Hepatocyte (in vitro differentiated cells): ENCODE measurements at regions not wholly inside any gene's neighbourhood (a gene's known extent, or its start where the extent isn't known, plus 50 kb on each side); places are given as distances from the start of the nearest gene placed in this dataset.

Source experiments
- DNase-seq: peaks from one replicate; pipeline ENCODE4 v3.0.0-alpha.2; 2016; ENCODE audit warnings: low spot score
- H2AFZ ChIP-seq: fragments of 200-600 bp; sonication (generic); 2 replicates; pipeline ENCODE4 v1.6.0; 2016; ENCODE audit warnings: antibody characterized with exemption, mild to moderate bottlenecking
- H3K27ac ChIP-seq: fragments of 200-600 bp; sonication (generic); 2 replicates; pipeline ENCODE4 v1.5.1; 2016; ENCODE audit warnings: mild to moderate bottlenecking
- H3K27me3 ChIP-seq: fragments of 200-600 bp; sonication (generic); 2 replicates; pipeline ENCODE4 v1.6.1; 2016
- H3K36me3 ChIP-seq: fragments of 200-600 bp; sonication (generic); replicated peaks from 2 replicates; pipeline ENCODE4 v1.5.1; 2016; ENCODE audit warnings: low read depth; ENCODE audit not compliant: insufficient read depth
- H3K4me1 ChIP-seq: fragments of 200-600 bp; sonication (generic); 2 replicates; pipeline ENCODE4 v1.5.1; 2016; ENCODE audit warnings: mild to moderate bottlenecking, moderate library complexity; ENCODE audit not compliant: insufficient read depth
- H3K4me2 ChIP-seq: fragments of 200-600 bp; sonication (generic); 2 replicates; pipeline ENCODE4 v1.6.0; 2016
- H3K4me3 ChIP-seq: fragments of 200-600 bp; sonication (generic); 2 replicates; pipeline ENCODE4 v1.5.1; 2016; ENCODE audit warnings: mild to moderate bottlenecking
- H3K79me2 ChIP-seq: fragments of 200-600 bp; sonication (generic); 2 replicates; pipeline ENCODE4 v1.6.0; 2017; ENCODE audit warnings: mild to moderate bottlenecking
- H3K9me2 ChIP-seq: fragments of 200-600 bp; sonication (generic); replicated peaks from 2 replicates; pipeline ENCODE4 v1.6.0; 2017; ENCODE audit warnings: mild to moderate bottlenecking; ENCODE audit not compliant: insufficient read depth
- H3K9me3 ChIP-seq: fragments of 200-600 bp; sonication (generic); 2 replicates; pipeline ENCODE4 v1.5.1; 2016; ENCODE audit warnings: low read depth, mild to moderate bottlenecking
- H4K20me1 ChIP-seq: fragments of 200-600 bp; sonication (generic); 2 replicates; pipeline ENCODE4 v1.6.0; 2016; ENCODE audit warnings: mild to moderate bottlenecking; ENCODE audit not compliant: insufficient read depth, poor library complexity, severe bottlenecking
- EZH2 ChIP-seq: fragments of 200-600 bp; sonication (generic); IDR thresholded peaks from 2 replicates; pipeline ENCODE4 v1.6.1; 2016; ENCODE audit warnings: antibody characterized with exemption, mild to moderate bottlenecking, borderline replicate concordance
- EZH2phosphoT487 ChIP-seq: fragments of 200-600 bp; sonication (generic); IDR thresholded peaks from one replicate; pipeline ENCODE4 v1.6.1; 2018; ENCODE audit warnings: antibody characterized with exemption, mild to moderate bottlenecking, low read depth, moderate library complexity; ENCODE audit not compliant: unreplicated experiment, severe bottlenecking
- WGBS: methylation state at CpG from one replicate; pipeline ENCODE4 v1.1.6; 2016; ENCODE audit warnings: low lambda C conversion rate; ENCODE audit errors: missing lambda C conversion rate; 5-methylcytosine and 5-hydroxymethylcytosine counted together
- TF ChIP-seq, protein P1 (sequence below): fragments of 200-600 bp; sonication (generic); IDR thresholded peaks from 2 replicates; pipeline ENCODE4 v1.5.1; 2016; ENCODE audit warnings: antibody characterized with exemption, mild to moderate bottlenecking; ENCODE audit not compliant: poor library complexity

GRCh38 chr1:18580047-18580446, 50.6 kb upstream of the PAX7 start:
- H4K20me1 ChIP-seq: no peaks in the 10 kb centered on the region

GRCh38 chr1:18580691-18581419, 49.8 kb upstream of the PAX7 start:
- no peaks in the 10 kb centered on the region for H3K79me2 ChIP-seq
- 66% methylated on average over 13 of the region's 13 CpGs for WGBS
- no peak overlapping the region for H3K4me2 ChIP-seq
- no peaks in the 10 kb centered on the region for H3K36me3 ChIP-seq
- no peaks in the 10 kb centered on the region for H4K20me1 ChIP-seq
- no peaks in the 10 kb centered on the region for H3K27me3 ChIP-seq
- H3K4me1 ChIP-seq: no peaks in the 10 kb centered on the region
- H3K9me3 ChIP-seq: no peaks in the 10 kb centered on the region
- H3K9me2 ChIP-seq: no peaks in the 10 kb centered on the region
- no peak for DNase-seq
- no peak overlapping the region for H2AFZ ChIP-seq
- no peak overlapping the region for H3K27ac ChIP-seq
- TF ChIP-seq EZH2 (no peak), EZH2phosphoT487 (no peak)
- TF ChIP-seq, protein P1, sequence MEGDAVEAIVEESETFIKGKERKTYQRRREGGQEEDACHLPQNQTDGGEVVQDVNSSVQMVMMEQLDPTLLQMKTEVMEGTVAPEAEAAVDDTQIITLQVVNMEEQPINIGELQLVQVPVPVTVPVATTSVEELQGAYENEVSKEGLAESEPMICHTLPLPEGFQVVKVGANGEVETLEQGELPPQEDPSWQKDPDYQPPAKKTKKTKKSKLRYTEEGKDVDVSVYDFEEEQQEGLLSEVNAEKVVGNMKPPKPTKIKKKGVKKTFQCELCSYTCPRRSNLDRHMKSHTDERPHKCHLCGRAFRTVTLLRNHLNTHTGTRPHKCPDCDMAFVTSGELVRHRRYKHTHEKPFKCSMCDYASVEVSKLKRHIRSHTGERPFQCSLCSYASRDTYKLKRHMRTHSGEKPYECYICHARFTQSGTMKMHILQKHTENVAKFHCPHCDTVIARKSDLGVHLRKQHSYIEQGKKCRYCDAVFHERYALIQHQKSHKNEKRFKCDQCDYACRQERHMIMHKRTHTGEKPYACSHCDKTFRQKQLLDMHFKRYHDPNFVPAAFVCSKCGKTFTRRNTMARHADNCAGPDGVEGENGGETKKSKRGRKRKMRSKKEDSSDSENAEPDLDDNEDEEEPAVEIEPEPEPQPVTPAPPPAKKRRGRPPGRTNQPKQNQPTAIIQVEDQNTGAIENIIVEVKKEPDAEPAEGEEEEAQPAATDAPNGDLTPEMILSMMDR: no peak
- H3K4me3 ChIP-seq: no peak overlapping the region

More at GRCh38 chr1:18580047-18580446, 50.6 kb upstream of the PAX7 start:
- TF ChIP-seq EZH2phosphoT487: no peak
- no peak for TF ChIP-seq EZH2
- TF ChIP-seq, protein P1: no peak
- Histone ChIP-seq H3K9me2 (no peaks in the 10 kb centered on the region), H3K79me2 (no peaks in the 10 kb centered on the region), H3K27ac (no peak overlapping the region), H2AFZ (no peak overlapping the region), H3K27me3 (no peaks in the 10 kb centered on the region), H3K4me3 (no peak overlapping the region), H3K9me3 (no peaks in the 10 kb centered on the region), H3K4me1 (no peaks in the 10 kb centered on the region), H3K4me2 (no peak overlapping the region), H3K36me3 (no peaks in the 10 kb centered on the region)
- no peak for DNase-seq
- WGBS: 73% methylated on average over 7 of the region's 7 CpGs
